HCT116 (cell line): ENCODE measurements at regions not wholly inside any gene's neighbourhood (a gene's known extent, or its start where the extent isn't known, plus 50 kb on each side); places are given as distances from the start of the nearest gene placed in this dataset.

ENCODE experiments used
- EGR1 ChIP-seq: IDR thresholded peaks from 2 replicates; pipeline ENCODE4 v1.6.1; 2012; ENCODE audit warnings: low read depth
- EZH2 ChIP-seq: fragments of 200-600 bp; sonication (generic); IDR thresholded peaks from 2 replicates; pipeline ENCODE4 v1.6.1; 2017; ENCODE audit warnings: antibody characterized with exemption, mixed run types
- EZH2phosphoT487 ChIP-seq: fragments of 200-600 bp; IDR thresholded peaks from 2 replicates; pipeline ENCODE4 v1.6.1; 2018; ENCODE audit warnings: antibody characterized with exemption, borderline replicate concordance
- FOSL1 ChIP-seq: IDR thresholded peaks from 2 replicates; pipeline ENCODE4 v1.6.1; 2012; ENCODE audit warnings: low read depth
- POLR2A ChIP-seq: IDR thresholded peaks from 2 replicates; pipeline ENCODE4 v1.7.0; 2011; ENCODE audit warnings: borderline replicate concordance; ENCODE audit not compliant: insufficient read depth, insufficient read length; ENCODE audit errors: extremely low read depth
- POLR2AphosphoS5 ChIP-seq: IDR thresholded peaks from 2 replicates; pipeline ENCODE4 v1.6.1; 2011; ENCODE audit warnings: mild to moderate bottlenecking, low read depth, low read length, moderate library complexity
- RAD21 ChIP-seq: IDR thresholded peaks from 2 replicates; pipeline ENCODE4 v1.6.1; 2012; ENCODE audit warnings: low read depth, mild to moderate bottlenecking
- SP1 ChIP-seq: IDR thresholded peaks from 2 replicates; pipeline ENCODE4 v1.6.1; 2012; ENCODE audit warnings: low read depth
- SRF ChIP-seq: IDR thresholded peaks from 2 replicates; pipeline ENCODE4 v1.6.1; 2012; ENCODE audit warnings: low read depth
- YY1 ChIP-seq: IDR thresholded peaks from 2 replicates; pipeline ENCODE4 v1.6.1; 2011; ENCODE audit warnings: low read length, low read depth, moderate library complexity, mild to moderate bottlenecking; ENCODE audit not compliant: insufficient replicate concordance; ENCODE audit errors: extremely low read depth
- ZFX ChIP-seq: fragments of 450-650 bp; IDR thresholded peaks from 2 replicates; pipeline ENCODE4 v1.6.1; 2017
- TF ChIP-seq, protein P1 (sequence below), 3 experiments: fragments of 200-600 bp in 1 of 3; sonication (generic) in 1 of 3; IDR thresholded peaks in 2 of 3; conservative IDR thresholded peaks in 1 of 3; 2 replicates each; pipeline ENCODE4 v1.5.1; 2012 to 2017; ENCODE audit warnings: low read depth in 2 of 3, low read length in 2 of 3, antibody characterized with exemption in 1 of 3, borderline replicate concordance in 1 of 3, control low read depth in 1 of 3, mild to moderate bottlenecking in 1 of 3, mixed read lengths in 1 of 3, mixed run types in 1 of 3, moderate library complexity in 1 of 3; ENCODE audit not compliant: insufficient read depth in 1 of 3
- TF ChIP-seq, protein P2 (sequence below): IDR thresholded peaks from 2 replicates; pipeline ENCODE4 v1.6.1; 2012
- TF ChIP-seq, protein P3 (sequence below): IDR thresholded peaks from 2 replicates; pipeline ENCODE4 v1.6.1; 2012; ENCODE audit warnings: low read depth

DNA sequence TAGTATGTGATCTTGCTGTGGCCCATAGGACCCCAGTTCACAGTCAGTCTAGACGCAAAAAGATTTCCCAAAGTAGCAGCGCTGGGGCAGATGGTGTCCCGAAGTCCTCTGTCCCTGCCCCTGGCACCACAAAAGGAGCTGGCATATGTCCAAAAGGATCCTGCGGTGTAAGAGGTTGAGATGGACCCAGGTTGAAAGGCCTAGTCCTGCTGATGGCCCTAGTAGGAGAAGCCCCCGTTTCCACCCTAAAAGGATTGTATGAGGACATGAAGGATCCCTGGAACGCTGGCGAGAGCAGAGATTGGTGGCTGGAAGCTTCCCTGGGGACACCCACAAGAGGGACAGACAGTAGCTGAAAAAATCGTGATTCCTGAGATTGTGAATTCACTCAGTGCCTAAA, 58.0 kb upstream of the DCAF8L1 start:
- TF ChIP-seq POLR2A (no peak), FOSL1 (no peak), RAD21 (no peak), YY1 (no peak), EGR1 (no peak), SRF (no peak), EZH2phosphoT487 (no peak), POLR2AphosphoS5 (no peak), ZFX (no peak), SP1 (no peak), EZH2 (no peak)
- TF ChIP-seq, protein P1, sequence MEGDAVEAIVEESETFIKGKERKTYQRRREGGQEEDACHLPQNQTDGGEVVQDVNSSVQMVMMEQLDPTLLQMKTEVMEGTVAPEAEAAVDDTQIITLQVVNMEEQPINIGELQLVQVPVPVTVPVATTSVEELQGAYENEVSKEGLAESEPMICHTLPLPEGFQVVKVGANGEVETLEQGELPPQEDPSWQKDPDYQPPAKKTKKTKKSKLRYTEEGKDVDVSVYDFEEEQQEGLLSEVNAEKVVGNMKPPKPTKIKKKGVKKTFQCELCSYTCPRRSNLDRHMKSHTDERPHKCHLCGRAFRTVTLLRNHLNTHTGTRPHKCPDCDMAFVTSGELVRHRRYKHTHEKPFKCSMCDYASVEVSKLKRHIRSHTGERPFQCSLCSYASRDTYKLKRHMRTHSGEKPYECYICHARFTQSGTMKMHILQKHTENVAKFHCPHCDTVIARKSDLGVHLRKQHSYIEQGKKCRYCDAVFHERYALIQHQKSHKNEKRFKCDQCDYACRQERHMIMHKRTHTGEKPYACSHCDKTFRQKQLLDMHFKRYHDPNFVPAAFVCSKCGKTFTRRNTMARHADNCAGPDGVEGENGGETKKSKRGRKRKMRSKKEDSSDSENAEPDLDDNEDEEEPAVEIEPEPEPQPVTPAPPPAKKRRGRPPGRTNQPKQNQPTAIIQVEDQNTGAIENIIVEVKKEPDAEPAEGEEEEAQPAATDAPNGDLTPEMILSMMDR (IDR thresholded peaks at IDR 0.05 in 2 of 3, conservative IDR thresholded peaks at IDR 0.05 in 1 of 3; ENCODE audit: borderline replicate concordance in 1 of 3, insufficient read depth in 1 of 3, low read depth in 2 of 3, low read length in 2 of 3), result no peak
- TF ChIP-seq, protein P2, sequence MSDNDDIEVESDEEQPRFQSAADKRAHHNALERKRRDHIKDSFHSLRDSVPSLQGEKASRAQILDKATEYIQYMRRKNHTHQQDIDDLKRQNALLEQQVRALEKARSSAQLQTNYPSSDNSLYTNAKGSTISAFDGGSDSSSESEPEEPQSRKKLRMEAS, result no peak
- TF ChIP-seq, protein P3, sequence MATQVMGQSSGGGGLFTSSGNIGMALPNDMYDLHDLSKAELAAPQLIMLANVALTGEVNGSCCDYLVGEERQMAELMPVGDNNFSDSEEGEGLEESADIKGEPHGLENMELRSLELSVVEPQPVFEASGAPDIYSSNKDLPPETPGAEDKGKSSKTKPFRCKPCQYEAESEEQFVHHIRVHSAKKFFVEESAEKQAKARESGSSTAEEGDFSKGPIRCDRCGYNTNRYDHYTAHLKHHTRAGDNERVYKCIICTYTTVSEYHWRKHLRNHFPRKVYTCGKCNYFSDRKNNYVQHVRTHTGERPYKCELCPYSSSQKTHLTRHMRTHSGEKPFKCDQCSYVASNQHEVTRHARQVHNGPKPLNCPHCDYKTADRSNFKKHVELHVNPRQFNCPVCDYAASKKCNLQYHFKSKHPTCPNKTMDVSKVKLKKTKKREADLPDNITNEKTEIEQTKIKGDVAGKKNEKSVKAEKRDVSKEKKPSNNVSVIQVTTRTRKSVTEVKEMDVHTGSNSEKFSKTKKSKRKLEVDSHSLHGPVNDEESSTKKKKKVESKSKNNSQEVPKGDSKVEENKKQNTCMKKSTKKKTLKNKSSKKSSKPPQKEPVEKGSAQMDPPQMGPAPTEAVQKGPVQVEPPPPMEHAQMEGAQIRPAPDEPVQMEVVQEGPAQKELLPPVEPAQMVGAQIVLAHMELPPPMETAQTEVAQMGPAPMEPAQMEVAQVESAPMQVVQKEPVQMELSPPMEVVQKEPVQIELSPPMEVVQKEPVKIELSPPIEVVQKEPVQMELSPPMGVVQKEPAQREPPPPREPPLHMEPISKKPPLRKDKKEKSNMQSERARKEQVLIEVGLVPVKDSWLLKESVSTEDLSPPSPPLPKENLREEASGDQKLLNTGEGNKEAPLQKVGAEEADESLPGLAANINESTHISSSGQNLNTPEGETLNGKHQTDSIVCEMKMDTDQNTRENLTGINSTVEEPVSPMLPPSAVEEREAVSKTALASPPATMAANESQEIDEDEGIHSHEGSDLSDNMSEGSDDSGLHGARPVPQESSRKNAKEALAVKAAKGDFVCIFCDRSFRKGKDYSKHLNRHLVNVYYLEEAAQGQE, result no peak
